ENCODE measurements at regions not wholly inside any gene's neighbourhood (a gene's known extent, or its start where the extent isn't known, plus 50 kb on each side); places are given as distances from the start of the nearest gene placed in this dataset.

- TF ChIP-seq CTCF (IDR thresholded peaks at IDR 0.05; ENCODE audit: insufficient read depth, low read length) (no peak), POLR2AphosphoS5 (IDR thresholded peaks at IDR 0.05; ENCODE audit: low read depth) (no peak)
Observed at GRCh38 chr2:146748046-146748445, 1096.8 kb upstream of the ACVR2A start.

Data from HL-60 (cell line).